ENCODE measurements at regions not wholly inside any gene's neighbourhood (a gene's known extent, or its start where the extent isn't known, plus 50 kb on each side); places are given as distances from the start of the nearest gene placed in this dataset.

DNA sequence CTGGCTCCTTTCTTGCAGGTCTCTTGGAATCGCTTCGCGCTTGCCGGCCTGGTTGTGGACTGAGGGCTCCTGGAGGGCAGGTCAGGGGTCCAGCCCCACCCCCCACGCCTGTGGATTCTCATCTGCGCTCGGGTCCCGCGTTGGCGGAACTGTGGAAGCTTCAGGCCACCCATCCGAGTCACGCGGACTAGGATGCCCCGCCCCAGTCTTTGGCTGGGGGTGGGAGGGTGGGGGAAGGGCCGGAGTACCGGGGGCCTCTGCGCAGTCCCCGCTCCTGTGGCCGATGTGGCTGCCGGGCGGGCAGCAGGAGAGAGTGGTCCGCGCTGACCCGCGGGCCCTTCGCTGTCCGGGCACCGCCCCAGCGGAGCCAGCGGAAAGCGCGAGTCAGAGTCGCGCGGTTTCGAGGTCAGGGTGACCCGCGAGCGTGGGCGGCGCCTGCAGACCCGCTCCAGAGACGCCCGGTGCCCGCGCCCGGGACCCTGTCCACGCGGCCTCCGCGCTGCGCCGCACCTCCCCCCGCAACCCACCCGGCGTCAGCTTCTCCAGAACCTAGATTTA, 114.2 kb downstream of the KLF13 start:
- H3K4me1 ChIP-seq (ENCODE audit: control insufficient read depth, insufficient read depth, low read length) = no peaks in the 10 kb centered on the region
- WGBS (ENCODE audit: insufficient coverage, insufficient read length) = no CpG with 5 or more reads among the region's 56 CpGs
- DNase-seq (ENCODE audit: low read depth, low spot score) = no peak
- H3K4me3 ChIP-seq (ENCODE audit: low read length) = peak overlapping the region; percentile 45; the same call in 1 of the 2 replicates
- no peaks in the 10 kb centered on the region for H3K27me3 ChIP-seq (ENCODE audit: control insufficient read depth, insufficient read depth, low read length)
- no peak overlapping the region for H3K27ac ChIP-seq (ENCODE audit: low read length)
- H3K36me3 ChIP-seq (ENCODE audit: control insufficient read depth, insufficient read depth, low read length) = no peaks in the 10 kb centered on the region
- H3K9me3 ChIP-seq (ENCODE audit: control insufficient read depth, insufficient read depth, low read length) = no peaks in the 10 kb centered on the region

DNA sequence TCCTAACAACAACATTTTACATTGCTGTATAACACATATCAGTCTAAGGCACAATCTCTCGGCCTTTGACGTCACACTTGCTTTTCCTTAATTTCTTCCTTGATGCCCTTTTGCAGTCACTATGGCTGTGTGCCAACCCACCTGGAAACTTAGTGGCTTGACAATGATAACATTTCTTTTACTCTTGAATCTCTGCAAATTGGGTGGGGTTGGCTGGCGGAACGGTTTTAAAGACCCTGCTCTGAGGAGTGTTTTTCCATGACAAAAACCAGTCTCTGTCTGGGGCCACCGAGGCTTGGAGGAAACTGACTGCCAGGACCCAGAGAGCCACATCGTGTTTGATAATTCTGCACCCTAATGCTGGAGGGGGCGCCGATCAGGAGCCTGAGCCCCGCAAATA, 115.6 kb downstream of the KLF13 start:
- no peaks in the 10 kb centered on the region for H3K36me3 ChIP-seq (ENCODE audit: control insufficient read depth, insufficient read depth, low read length)
- H3K27ac ChIP-seq (ENCODE audit: low read length) = no peak overlapping the region
- no CpG with 5 or more reads among the region's 9 CpGs for WGBS (ENCODE audit: insufficient coverage, insufficient read length)
- H3K9me3 ChIP-seq (ENCODE audit: control insufficient read depth, insufficient read depth, low read length) = no peaks in the 10 kb centered on the region
- no peak for DNase-seq (ENCODE audit: low read depth, low spot score)
- H3K27me3 ChIP-seq (ENCODE audit: control insufficient read depth, insufficient read depth, low read length) = no peaks in the 10 kb centered on the region
- no peaks in the 10 kb centered on the region for H3K4me1 ChIP-seq (ENCODE audit: control insufficient read depth, insufficient read depth, low read length)
- no peak overlapping the region for H3K4me3 ChIP-seq (ENCODE audit: low read length)

DNA sequence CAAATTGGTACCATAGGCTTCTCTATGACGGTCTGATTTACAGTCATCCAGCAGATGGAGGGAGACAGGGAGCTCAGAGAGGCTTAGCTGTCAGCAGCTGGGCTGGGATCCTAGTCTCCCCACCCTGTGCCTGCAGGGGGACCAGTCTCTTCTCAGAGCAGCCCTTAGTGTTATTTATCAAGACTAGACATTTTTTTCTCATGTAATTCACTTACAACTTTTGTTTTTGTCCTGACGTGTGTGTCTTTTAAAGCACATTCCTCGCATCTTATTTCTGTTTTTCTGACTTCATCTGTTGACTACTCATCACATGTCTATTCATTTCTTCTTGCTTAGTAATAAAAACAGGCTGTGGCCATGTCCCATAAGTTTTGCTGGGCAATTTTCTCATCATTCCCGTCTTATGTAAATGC, 116.1 kb downstream of the KLF13 start:
- Histone ChIP-seq H3K9me3 (ENCODE audit: control insufficient read depth, insufficient read depth, low read length) (no peaks in the 10 kb centered on the region), H3K27ac (ENCODE audit: low read length) (no peak overlapping the region), H3K27me3 (ENCODE audit: control insufficient read depth, insufficient read depth, low read length) (no peaks in the 10 kb centered on the region), H3K4me1 (ENCODE audit: control insufficient read depth, insufficient read depth, low read length) (no peaks in the 10 kb centered on the region), H3K4me3 (ENCODE audit: low read length) (no peak overlapping the region), H3K36me3 (ENCODE audit: control insufficient read depth, insufficient read depth, low read length) (no peaks in the 10 kb centered on the region)
- no CpG with 5 or more reads among the region's 4 CpGs for WGBS (ENCODE audit: insufficient coverage, insufficient read length)
- no peak for DNase-seq (ENCODE audit: low read depth, low spot score)

DNA sequence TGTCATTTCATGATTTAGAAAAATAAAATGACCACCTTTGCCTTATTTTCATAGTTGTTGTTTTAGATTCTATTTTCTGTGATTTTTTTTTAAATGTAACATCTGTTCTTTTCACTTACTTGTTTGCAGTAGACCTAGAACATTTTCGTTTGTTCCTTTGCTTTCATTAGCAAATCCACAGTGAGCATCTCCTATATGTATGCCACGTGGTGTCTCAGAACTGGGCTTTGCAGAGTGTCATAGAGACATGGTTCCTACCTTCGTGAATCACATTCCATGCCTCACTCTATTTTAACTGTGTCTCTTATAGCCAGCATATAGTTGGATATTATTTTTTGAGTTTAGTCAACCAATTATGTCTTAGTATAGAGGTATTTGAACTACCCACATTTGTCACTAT, 118.2 kb downstream of the KLF13 start:
- Histone ChIP-seq H3K27me3 (ENCODE audit: control insufficient read depth, insufficient read depth, low read length) (no peaks in the 10 kb centered on the region), H3K36me3 (ENCODE audit: control insufficient read depth, insufficient read depth, low read length) (no peaks in the 10 kb centered on the region), H3K4me3 (ENCODE audit: low read length) (no peak overlapping the region), H3K4me1 (ENCODE audit: control insufficient read depth, insufficient read depth, low read length) (no peaks in the 10 kb centered on the region), H3K9me3 (ENCODE audit: control insufficient read depth, insufficient read depth, low read length) (no peaks in the 10 kb centered on the region), H3K27ac (ENCODE audit: low read length) (no peak overlapping the region)
- no CpG with 5 or more reads among the region's 3 CpGs for WGBS (ENCODE audit: insufficient coverage, insufficient read length)
- DNase-seq (ENCODE audit: low read depth, low spot score) = no peak

DNA sequence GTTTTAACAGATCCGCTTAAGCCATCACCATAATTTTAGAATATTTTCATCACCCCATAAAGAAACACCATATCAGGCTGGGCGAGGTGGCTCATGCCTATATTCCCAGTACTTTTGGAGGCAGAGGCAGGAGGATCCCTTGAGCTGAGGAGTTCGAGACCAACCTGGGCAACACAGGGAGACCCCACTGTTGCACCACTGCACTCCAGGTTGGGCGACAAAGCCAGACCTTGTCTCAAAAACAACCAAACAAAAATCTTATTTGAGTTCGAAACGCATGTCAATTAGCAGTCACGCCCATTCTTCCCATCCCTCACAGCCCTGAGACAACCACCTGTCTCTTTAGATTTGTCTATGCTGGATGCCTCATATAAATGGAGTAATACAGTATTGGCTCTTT, 119.9 kb downstream of the KLF13 start:
- H3K27me3 ChIP-seq (ENCODE audit: control insufficient read depth, insufficient read depth, low read length) = no peaks in the 10 kb centered on the region
- no peak for DNase-seq (ENCODE audit: low read depth, low spot score)
- H3K9me3 ChIP-seq (ENCODE audit: control insufficient read depth, insufficient read depth, low read length) = no peaks in the 10 kb centered on the region
- H3K4me3 ChIP-seq (ENCODE audit: low read length) = no peak overlapping the region
- no peaks in the 10 kb centered on the region for H3K36me3 ChIP-seq (ENCODE audit: control insufficient read depth, insufficient read depth, low read length)
- no peak overlapping the region for H3K27ac ChIP-seq (ENCODE audit: low read length)
- H3K4me1 ChIP-seq (ENCODE audit: control insufficient read depth, insufficient read depth, low read length) = no peaks in the 10 kb centered on the region
- WGBS (ENCODE audit: insufficient coverage, insufficient read length) = no CpG with 5 or more reads among the region's 7 CpGs

DNA sequence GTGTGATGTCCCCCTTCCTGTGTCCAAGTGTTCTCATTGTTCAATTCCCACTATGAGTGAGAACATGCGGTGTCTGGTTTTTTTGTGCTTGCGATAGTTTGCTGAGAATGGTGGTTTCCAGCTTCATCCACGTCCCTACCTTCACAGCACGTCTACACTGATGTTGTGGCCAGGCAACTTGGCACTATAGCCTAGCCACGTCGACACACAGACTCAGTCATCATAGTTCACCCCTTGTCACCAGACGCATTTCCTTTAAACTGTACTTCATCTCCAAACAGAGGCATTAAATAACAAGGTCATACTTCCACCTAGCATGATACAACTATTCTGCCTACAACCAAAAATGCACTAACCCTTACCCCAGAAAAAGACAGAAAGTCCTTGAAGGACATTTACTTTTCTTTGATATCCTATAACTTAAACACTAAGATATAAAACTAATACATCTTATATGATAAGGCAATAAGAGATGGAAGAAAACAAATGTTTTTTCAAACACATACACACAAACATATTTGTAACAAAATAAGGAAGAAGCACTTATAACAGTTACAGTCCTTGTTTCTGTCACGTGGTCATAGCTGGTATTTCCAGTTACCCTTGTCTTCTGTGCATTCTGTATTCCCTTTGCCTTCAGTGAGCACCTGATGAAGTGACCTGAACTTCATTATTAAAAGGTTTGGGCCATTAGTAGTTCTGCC, 121.4 kb downstream of the KLF13 start:
- Histone ChIP-seq H3K27ac (ENCODE audit: low read length) (no peak overlapping the region), H3K36me3 (ENCODE audit: control insufficient read depth, insufficient read depth, low read length) (no peaks in the 10 kb centered on the region), H3K4me1 (ENCODE audit: control insufficient read depth, insufficient read depth, low read length) (no peaks in the 10 kb centered on the region), H3K9me3 (ENCODE audit: control insufficient read depth, insufficient read depth, low read length) (no peaks in the 10 kb centered on the region), H3K27me3 (ENCODE audit: control insufficient read depth, insufficient read depth, low read length) (no peaks in the 10 kb centered on the region), H3K4me3 (ENCODE audit: low read length) (no peak overlapping the region)
- no peak for DNase-seq (ENCODE audit: low read depth, low spot score)
- WGBS (ENCODE audit: insufficient coverage, insufficient read length) = no CpG with 5 or more reads among the region's 8 CpGs

DNA sequence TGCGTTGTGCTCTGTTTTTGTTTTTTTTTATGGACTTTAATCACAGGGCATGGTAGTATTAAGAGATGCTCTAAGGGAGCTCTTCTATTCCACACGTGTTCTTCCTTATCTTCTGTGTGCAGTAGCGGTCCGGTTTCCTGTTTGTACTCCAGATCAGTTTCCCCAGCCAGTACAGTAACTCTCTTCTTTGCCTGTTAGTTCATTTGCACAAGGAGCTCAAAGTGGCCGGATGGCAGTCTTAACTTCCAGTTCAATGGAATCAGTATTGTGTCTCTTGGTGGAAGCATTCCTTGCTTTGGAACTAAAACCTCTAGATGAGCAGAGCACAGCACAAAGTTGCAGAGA, 122.0 kb downstream of the KLF13 start:
- no peak overlapping the region for H3K4me3 ChIP-seq (ENCODE audit: low read length)
- DNase-seq (ENCODE audit: low read depth, low spot score) = no peak
- no CpG with 5 or more reads among the region's 5 CpGs for WGBS (ENCODE audit: insufficient coverage, insufficient read length)
- H3K9me3 ChIP-seq (ENCODE audit: control insufficient read depth, insufficient read depth, low read length) = no peaks in the 10 kb centered on the region
- H3K36me3 ChIP-seq (ENCODE audit: control insufficient read depth, insufficient read depth, low read length) = no peaks in the 10 kb centered on the region
- no peak overlapping the region for H3K27ac ChIP-seq (ENCODE audit: low read length)
- no peaks in the 10 kb centered on the region for H3K27me3 ChIP-seq (ENCODE audit: control insufficient read depth, insufficient read depth, low read length)
- no peaks in the 10 kb centered on the region for H3K4me1 ChIP-seq (ENCODE audit: control insufficient read depth, insufficient read depth, low read length)

DNA sequence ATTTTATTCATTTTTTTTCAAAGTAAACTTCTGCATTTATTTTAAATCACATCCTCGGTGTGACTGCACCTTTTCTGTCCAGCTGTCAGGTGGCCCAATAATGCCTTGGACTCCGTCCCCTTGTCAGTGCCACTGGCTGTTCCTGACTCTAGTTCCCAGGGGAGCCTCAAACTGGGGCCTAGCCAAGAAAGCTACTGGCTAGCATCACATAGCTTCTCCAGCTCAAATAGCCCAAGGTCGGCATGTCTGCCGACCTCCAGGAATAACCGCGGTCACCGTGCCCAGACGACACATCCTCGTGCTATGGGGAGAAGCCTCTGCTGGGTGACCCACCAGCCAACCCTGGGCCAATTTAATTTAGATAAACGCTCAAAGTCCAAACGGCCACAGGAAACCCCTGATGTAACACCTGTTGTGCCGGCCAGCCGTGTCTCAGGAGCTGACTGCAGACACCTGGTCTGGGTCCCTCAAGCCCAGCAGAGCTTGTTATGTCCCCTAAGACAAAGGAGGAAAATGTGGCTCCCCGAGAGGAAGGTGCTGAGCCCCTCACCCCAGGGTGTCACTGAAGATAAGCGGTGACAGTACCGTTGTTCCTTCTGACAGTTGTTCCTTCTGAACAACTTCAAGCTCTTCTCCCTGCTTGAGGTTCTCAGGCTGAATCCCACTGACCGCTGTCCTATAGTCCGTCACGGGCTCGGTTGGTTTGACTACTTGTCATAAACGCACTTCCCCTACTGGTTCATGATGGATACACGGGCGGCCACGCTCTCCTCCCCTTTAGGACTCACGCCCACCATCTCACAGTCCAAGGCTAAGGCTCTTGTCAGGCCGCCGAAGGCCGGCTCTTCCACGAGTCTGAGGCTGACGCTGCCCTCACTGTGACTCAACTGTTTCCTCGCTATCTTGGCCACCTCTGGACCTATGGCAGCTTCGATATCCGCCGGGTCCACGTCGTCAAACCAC, 126.2 kb downstream of the KLF13 start:
- no peak for DNase-seq (ENCODE audit: low read depth, low spot score)
- no peaks in the 10 kb centered on the region for H3K9me3 ChIP-seq (ENCODE audit: control insufficient read depth, insufficient read depth, low read length)
- no CpG with 5 or more reads among the region's 36 CpGs for WGBS (ENCODE audit: insufficient coverage, insufficient read length)
- peaks cover 1% of the 10 kb centered on the region; the same call in 1 of the 2 replicates for H3K4me1 ChIP-seq (ENCODE audit: control insufficient read depth, insufficient read depth, low read length)
- H3K4me3 ChIP-seq (ENCODE audit: low read length) = no peak overlapping the region
- H3K27me3 ChIP-seq (ENCODE audit: control insufficient read depth, insufficient read depth, low read length) = no peaks in the 10 kb centered on the region
- H3K36me3 ChIP-seq (ENCODE audit: control insufficient read depth, insufficient read depth, low read length) = no peaks in the 10 kb centered on the region
- H3K27ac ChIP-seq (ENCODE audit: low read length) = no peak overlapping the region

DNA sequence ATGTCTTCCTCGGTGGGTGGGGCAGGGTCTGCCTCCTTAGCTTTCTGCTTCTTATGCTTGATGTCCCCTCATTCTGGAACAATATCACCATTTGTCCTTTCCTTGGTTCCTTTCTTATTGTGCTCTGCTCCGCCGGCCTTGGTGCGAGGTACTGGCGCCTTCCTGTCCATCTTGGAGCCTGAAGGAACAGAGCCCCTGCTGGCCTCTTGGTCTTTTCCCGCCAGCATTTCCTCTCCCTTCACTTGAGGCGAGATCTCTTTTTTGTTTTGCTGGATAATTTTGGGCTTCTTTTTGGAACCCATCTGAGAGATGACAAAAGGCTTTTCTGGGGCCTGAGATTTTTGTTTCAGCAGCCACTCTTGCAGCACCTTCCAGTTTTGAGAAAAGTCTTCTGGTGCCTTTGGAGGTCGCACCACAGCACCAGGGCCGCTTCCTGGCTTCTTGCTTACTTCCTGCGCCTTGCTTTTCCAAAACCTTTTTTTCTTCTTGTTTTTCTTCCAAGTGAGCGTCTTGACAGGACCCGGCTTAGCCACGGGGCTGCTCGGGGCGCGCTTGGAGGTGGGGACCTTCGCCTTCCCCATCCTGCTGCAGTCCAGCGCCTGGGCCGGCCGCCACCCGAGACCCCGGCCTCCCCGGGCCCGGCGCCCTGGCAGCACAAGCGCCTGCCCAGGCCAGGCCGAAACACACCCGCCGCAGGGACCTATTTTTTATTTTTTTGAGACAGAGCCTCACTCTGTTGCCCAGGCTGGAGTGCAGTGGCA, 127.1 kb downstream of the KLF13 start:
- Histone ChIP-seq H3K4me3 (ENCODE audit: low read length) (no peak overlapping the region), H3K27me3 (ENCODE audit: control insufficient read depth, insufficient read depth, low read length) (no peaks in the 10 kb centered on the region), H3K9me3 (ENCODE audit: control insufficient read depth, insufficient read depth, low read length) (no peaks in the 10 kb centered on the region), H3K36me3 (ENCODE audit: control insufficient read depth, insufficient read depth, low read length) (no peaks in the 10 kb centered on the region), H3K4me1 (ENCODE audit: control insufficient read depth, insufficient read depth, low read length) (peaks cover 1% of the 10 kb centered on the region; the same call in 1 of the 2 replicates), H3K27ac (ENCODE audit: low read length) (no peak overlapping the region)
- DNase-seq (ENCODE audit: low read depth, low spot score) = no peak
- WGBS (ENCODE audit: insufficient coverage, insufficient read length) = no CpG with 5 or more reads among the region's 29 CpGs

DNA sequence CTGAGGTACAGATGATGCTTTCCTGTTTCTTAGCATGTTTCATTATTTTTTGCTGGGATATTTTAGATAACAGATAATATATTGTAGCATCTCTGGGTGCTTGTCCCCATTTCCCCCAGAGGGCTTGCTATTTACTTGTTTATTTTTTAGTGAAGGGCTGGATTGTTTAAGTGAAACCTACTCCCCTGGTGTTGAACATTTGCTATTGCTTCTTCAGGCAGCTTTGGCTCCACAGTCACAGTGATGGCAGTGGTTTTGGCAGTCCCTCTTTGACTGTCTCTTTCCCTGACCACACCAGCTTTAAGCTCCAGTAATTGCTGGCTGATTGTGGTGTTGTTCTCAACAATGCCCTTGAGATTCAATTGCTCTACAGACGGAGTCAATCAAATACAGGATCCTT, 128.9 kb downstream of the KLF13 start:
- no peak overlapping the region for H3K4me3 ChIP-seq (ENCODE audit: low read length)
- no peaks in the 10 kb centered on the region for H3K27me3 ChIP-seq (ENCODE audit: control insufficient read depth, insufficient read depth, low read length)
- no peaks in the 10 kb centered on the region for H3K9me3 ChIP-seq (ENCODE audit: control insufficient read depth, insufficient read depth, low read length)
- no peak for DNase-seq (ENCODE audit: low read depth, low spot score)
- no peaks in the 10 kb centered on the region for H3K36me3 ChIP-seq (ENCODE audit: control insufficient read depth, insufficient read depth, low read length)
- peaks cover 1% of the 10 kb centered on the region; the same call in 1 of the 2 replicates for H3K4me1 ChIP-seq (ENCODE audit: control insufficient read depth, insufficient read depth, low read length)
- no peak overlapping the region for H3K27ac ChIP-seq (ENCODE audit: low read length)
- no CpG with 5 or more reads among the region's 1 CpG for WGBS (ENCODE audit: insufficient coverage, insufficient read length)

All from iPS DF 6.9 (cell line).